ENCODE measurements at regions not wholly inside any gene's neighbourhood (a gene's known extent, or its start where the extent isn't known, plus 50 kb on each side); places are given as distances from the start of the nearest gene placed in this dataset.
"Not testable (repeated sequence)": the region's sequence is repeated elsewhere in the genome, so short reads cannot be mapped to it uniquely, and the experiment has no call there.

GRCh38 chr2:155653176-155653575, 679.3 kb downstream of the NR4A2 start:
- peak in 1 of 2 experiments; percentile 39 for DNase-seq

DNA sequence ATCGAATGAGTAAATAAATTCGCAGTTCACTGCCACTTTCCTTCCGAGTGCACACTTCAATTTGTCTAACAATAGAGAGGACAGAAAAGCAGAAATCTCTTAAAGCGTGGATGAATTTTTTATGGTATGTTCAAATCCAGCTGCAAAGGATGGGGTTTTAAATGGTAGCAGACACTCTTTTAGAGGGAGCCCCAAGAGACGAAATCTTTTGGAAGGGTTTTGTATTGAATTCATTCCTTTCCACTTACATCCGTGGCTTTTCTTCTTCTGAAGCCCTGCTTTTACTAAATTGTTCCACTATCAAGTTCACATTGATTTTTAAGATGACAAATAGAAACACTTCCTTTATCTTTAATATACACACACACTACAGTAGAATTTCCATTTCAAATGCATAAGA, 680.7 kb downstream of the NR4A2 start:
- DNase-seq: no peak

DNA sequence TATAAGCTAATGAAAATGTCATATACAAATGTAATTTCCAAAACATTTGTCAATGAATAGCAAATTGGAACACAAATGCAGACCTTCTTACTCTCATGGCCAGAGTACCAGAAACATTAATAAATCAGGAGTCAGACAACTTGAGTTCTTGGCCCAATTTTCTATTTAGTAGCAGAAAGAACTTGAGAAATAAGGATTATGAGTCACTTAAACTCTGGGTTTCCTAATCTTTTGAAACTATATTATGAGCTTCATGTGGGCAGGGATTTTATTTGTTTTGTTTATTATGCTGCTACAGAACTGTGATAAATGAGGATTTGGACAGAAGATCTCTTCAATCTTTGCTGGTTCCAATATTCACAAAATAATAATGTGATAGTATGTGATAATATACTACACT, 686.7 kb downstream of the NR4A2 start:
- DNase-seq: no peak

GRCh38 chr2:155643056-155643775, 689.3 kb downstream of the NR4A2 start:
- no peak for DNase-seq

- no peak for DNase-seq
Observed at GRCh38 chr2:155633887-155634570, 698.5 kb downstream of the NR4A2 start.

GRCh38 chr2:155633060-155633839, 699.3 kb downstream of the NR4A2 start:
- no peak for DNase-seq

- DNase-seq: no peak
Observed at GRCh38 chr2:155630760-155631159, 701.8 kb downstream of the NR4A2 start.

GRCh38 chr2:155622443-155622842, 710.1 kb downstream of the NR4A2 start:
- DNase-seq: no peak

DNA sequence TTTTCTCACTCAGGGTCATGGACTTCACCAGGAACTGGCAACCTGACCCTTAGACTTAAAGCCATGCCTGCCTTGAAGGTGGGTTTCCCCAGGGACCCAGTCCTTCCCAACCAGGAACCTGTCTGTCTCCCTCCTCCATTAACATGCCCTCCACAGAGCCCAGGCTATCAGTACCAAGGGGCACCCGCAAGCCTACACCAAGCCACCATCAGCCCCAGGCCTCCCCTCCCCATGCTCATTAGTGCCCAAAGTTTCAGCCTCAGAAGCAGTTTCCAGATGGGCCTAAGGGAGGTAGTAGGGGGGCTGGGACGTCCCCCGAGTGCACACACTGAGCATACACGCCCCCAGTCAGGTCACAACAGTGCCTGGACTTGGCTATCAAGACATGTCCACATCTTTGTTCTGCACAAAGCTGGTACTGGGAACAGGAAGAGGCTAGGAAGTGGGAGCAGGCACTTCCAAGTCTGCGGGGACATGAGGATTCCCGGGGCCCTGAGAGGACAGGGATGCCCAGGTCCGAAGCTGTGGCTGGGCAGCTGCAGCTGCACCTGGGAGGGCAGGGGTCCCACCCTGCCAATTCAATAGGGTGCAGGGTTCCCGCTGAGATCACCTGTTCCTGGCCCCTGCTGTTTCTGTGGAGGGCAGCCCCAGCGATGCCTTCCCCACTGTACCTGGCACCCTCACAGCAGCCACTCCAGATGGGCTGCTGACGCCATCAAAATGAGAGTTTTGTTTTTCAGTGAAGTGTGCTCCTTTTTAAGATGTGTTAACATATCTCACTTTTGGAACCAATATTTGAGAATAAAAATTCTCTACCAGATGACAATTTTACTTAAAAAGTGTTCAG, 731.4 kb downstream of the NR4A2 start:
- no peak for DNase-seq

DNA sequence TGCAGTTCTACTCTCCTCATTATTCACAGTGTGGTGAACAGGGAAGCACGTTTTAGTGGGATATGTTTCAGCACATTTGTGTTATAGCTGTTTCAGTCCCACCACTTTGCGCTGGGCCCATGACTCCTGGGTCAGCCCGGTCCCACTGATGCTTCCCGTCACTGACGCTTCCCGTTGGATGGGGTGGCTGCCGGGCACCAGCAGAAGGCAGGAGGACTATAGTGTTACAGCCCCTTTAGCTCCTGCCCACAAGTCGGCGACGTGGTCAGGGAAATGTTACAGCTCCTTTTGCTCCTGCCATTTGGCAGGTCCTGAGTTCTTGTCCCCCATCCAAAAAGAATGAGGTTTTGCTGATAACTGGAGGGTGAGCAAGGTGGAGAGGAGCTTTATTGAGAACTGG, 732.2 kb downstream of the NR4A2 start:
- no peak for DNase-seq

GRCh38 chr2:155599834-155600233, 732.7 kb downstream of the NR4A2 start:
- DNase-seq: no peak

- DNase-seq: no peak
Observed at GRCh38 chr2:155583674-155584195, 748.8 kb downstream of the NR4A2 start.

- DNase-seq: no peak
Observed at GRCh38 chr2:155574941-155575340, 757.6 kb downstream of the NR4A2 start.

- no peak for DNase-seq
Observed at GRCh38 chr2:155547571-155547970, 785.0 kb downstream of the NR4A2 start.

- no peak for DNase-seq
Observed at GRCh38 chr2:155546721-155547555, 785.6 kb downstream of the NR4A2 start.

DNA sequence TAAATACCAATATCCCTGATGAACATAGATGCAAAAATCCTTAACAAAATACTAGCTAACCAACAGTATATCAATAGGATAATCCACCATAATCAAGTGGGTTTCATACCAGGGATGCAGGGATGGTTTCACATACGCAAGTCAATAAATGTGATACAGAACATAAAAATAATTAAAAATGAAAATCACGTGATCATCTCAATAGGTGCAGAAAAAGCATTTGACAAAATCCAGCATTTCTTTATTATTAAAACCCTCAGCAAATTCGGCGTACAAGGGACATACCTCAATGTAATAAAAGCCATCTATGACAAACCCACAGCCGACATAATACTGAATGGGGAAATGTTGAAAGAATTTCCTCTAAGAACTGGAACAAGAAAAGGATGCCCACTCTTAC, 793.5 kb downstream of the NR4A2 start:
- DNase-seq: not testable (repeated sequence)

- DNase-seq: no peak
Observed at GRCh38 chr2:155528034-155528433, 804.5 kb downstream of the NR4A2 start.

GRCh38 chr2:155525199-155525598, 807.3 kb downstream of the NR4A2 start:
- peak in 1 of 2 experiments; percentile 7 for DNase-seq

GRCh38 chr2:155519529-155520130, 812.9 kb downstream of the NR4A2 start:
- no peak for DNase-seq

GRCh38 chr2:155518094-155518493, 814.4 kb downstream of the NR4A2 start:
- DNase-seq: no peak

DNA sequence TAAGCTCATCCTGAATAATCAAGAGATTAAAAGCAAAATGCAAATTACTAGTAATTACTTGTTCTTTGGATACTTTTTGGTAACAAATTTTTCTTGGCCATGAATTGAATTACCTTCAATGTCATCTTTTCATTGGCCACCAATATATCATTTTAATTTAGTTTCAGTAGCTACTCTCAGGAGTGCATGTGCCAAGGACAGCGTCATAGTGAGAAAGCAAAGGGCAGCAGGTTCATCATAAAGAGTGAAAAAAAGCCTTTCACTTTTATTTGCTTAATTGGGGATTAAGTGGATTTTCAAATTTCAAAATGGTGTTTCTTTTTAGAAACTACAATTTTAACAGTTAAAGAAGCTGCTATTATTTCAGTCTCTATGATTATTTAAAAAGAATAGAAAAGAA, 815.2 kb downstream of the NR4A2 start:
- DNase-seq: no peak
